BE2C (cell line): ENCODE measurements at regions not wholly inside any gene's neighbourhood (a gene's known extent, or its start where the extent isn't known, plus 50 kb on each side); places are given as distances from the start of the nearest gene placed in this dataset.
A peak's percentile ranks its signal among the peaks of the same experiment; 100 is the strongest.

Source experiments
- DNase-seq: peaks from one replicate; pipeline ENCODE4 v3.0.0-alpha.2; 2020
- H3K27me3 ChIP-seq: fragments of 250-450 bp; sonication (Bioruptor Pico); 2 replicates; pipeline ENCODE4 v1.5.1; 2020; ENCODE audit warnings: mild to moderate bottlenecking
- H3K36me3 ChIP-seq: fragments of 250-450 bp; sonication (Bioruptor Pico); 2 replicates; pipeline ENCODE4 v1.5.1; 2020; ENCODE audit warnings: mild to moderate bottlenecking
- H3K4me1 ChIP-seq: fragments of 250-450 bp; sonication (Bioruptor Pico); 2 replicates; pipeline ENCODE4 v1.5.1; 2020
- H3K4me3 ChIP-seq: 2 replicates; pipeline ENCODE4 v1.5.1; 2011; ENCODE audit warnings: low read depth, low read length
- H3K9me3 ChIP-seq: fragments of 250-450 bp; sonication (Bioruptor Pico); 2 replicates; pipeline ENCODE4 v1.5.1; 2020
- CTCF ChIP-seq: IDR thresholded peaks from 2 replicates; pipeline ENCODE4 v1.5.1; 2012; ENCODE audit warnings: mild to moderate bottlenecking, low read depth, low read length

- Histone ChIP-seq H3K4me1 (peaks cover 27% of the 10 kb centered on the region), H3K36me3 (no peaks in the 10 kb centered on the region), H3K27me3 (no peaks in the 10 kb centered on the region), H3K9me3 (no peaks in the 10 kb centered on the region), H3K4me3 (no peak overlapping the region)
- TF ChIP-seq CTCF, result no peak
- DNase-seq, result peak; percentile 13
Measured at GRCh38 chr4:141913928-141914327, 277.5 kb downstream of the IL15 start.

GRCh38 chr4:141914746-141915145, 278.4 kb downstream of the IL15 start:
- H3K9me3 ChIP-seq, result no peaks in the 10 kb centered on the region
- no peaks in the 10 kb centered on the region for H3K36me3 ChIP-seq
- no peaks in the 10 kb centered on the region for H3K27me3 ChIP-seq
- TF ChIP-seq CTCF, result no peak
- no peak overlapping the region for H3K4me3 ChIP-seq
- no peak for DNase-seq
- H3K4me1 ChIP-seq, result peaks cover 27% of the 10 kb centered on the region

- peaks cover 2% of the 10 kb centered on the region; the same call in 1 of the 2 replicates for H3K4me1 ChIP-seq
- no peaks in the 10 kb centered on the region for H3K36me3 ChIP-seq
- DNase-seq, result no peak
- H3K9me3 ChIP-seq, result no peaks in the 10 kb centered on the region
- H3K27me3 ChIP-seq, result no peaks in the 10 kb centered on the region
- TF ChIP-seq CTCF, result no peak
- no peak overlapping the region for H3K4me3 ChIP-seq
Measured at GRCh38 chr4:141919649-141920048, 283.3 kb downstream of the IL15 start.

- H3K4me3 ChIP-seq, result no peak overlapping the region
- H3K4me1 ChIP-seq, result peaks cover 3% of the 10 kb centered on the region; the same call in 1 of the 2 replicates
- TF ChIP-seq CTCF, result no peak
- no peaks in the 10 kb centered on the region for H3K36me3 ChIP-seq
- DNase-seq, result no peak
- H3K27me3 ChIP-seq, result no peaks in the 10 kb centered on the region
- H3K9me3 ChIP-seq, result no peaks in the 10 kb centered on the region
Measured at GRCh38 chr4:141921293-141921692, 284.9 kb downstream of the IL15 start.

- peaks cover 3% of the 10 kb centered on the region; the same call in 1 of the 2 replicates for H3K4me1 ChIP-seq
- H3K9me3 ChIP-seq, result no peaks in the 10 kb centered on the region
- H3K4me3 ChIP-seq, result no peak overlapping the region
- no peaks in the 10 kb centered on the region for H3K27me3 ChIP-seq
- DNase-seq, result no peak
- TF ChIP-seq CTCF, result no peak
- H3K36me3 ChIP-seq, result no peaks in the 10 kb centered on the region
Measured at GRCh38 chr4:141922236-141922635, 285.9 kb downstream of the IL15 start.

GRCh38 chr4:141926406-141926805, 290.0 kb downstream of the IL15 start:
- Histone ChIP-seq H3K4me3 (no peak overlapping the region), H3K4me1 (peaks cover 3% of the 10 kb centered on the region; the same call in 1 of the 2 replicates), H3K9me3 (no peaks in the 10 kb centered on the region), H3K36me3 (no peaks in the 10 kb centered on the region), H3K27me3 (no peaks in the 10 kb centered on the region)
- TF ChIP-seq CTCF, result no peak
- DNase-seq, result no peak
